T-helper 1 cell (primary cell): ENCODE measurements at regions not wholly inside any gene's neighbourhood (a gene's known extent, or its start where the extent isn't known, plus 50 kb on each side); places are given as distances from the start of the nearest gene placed in this dataset.

Experiments used
- DNase-seq, 5 donors: peaks; one replicate each; pipeline ENCODE4 v3.0.0-alpha.2; 2012 to 2020

DNA sequence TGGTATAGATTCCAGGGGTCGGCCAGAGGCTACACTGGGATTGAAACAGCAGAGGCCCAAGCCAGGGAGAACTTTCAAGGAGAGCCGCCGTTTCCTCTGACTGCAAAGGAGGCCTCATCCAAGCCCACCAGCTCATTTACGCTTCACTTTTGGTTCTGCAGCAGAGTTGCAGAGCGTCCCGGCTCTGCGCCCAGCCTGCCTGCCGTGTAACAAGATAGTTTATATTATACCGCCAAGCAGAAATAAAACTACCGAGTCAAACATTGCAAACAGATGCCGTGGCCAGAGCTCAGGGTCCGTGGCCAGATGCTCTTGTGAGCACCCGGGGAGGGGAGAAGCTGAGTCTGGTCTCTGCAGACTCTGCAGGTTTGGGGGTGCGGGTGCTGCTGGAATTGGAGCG, 60.7 kb upstream of the TBX3 start:
- DNase-seq, result no peak

DNA sequence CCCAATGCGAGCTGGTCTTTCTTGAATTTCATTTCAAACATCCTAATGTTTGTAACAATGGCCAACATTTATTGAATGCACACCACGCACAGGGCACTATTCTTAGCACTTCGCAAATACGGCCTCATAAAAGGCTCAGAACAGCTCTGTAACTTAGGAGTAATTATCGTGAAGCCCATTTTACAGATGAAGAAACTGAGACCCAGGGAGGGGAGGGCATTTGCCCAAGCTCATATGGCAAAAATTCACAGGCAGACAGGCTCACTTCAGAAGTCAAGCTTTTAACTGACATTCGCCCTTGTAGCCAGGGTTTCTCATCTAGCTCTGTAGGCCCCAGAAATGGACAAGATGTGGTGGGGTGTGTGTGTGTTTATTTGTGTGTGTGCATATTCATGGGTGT, 60.3 kb upstream of the TBX3 start:
- no peak for DNase-seq

- DNase-seq, result no peak
These were observed 59.8 kb upstream of the TBX3 start for GRCh38 chr12:114743799-114744198.

DNA sequence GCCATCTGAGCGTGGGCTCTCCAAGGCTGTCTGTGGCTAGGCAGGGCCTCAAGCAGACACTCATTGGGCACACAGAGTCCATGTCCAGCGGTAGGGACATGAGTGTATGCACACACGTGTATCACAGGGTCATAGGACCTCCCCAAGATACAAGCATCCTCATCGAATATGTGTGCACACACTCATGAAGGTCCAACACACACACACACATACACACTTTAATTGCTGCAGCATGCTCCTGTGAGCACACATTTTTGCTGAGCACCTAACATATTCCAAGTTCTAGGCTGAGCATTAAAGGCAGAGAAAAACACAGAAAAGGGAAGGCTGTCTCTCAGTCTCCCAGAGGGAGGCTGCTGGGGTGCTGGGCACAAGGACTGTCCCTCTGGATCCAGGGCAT, 59.3 kb upstream of the TBX3 start:
- DNase-seq, result no peak

GRCh38 chr12:114742363-114742762, 58.4 kb upstream of the TBX3 start:
- no peak for DNase-seq

DNA sequence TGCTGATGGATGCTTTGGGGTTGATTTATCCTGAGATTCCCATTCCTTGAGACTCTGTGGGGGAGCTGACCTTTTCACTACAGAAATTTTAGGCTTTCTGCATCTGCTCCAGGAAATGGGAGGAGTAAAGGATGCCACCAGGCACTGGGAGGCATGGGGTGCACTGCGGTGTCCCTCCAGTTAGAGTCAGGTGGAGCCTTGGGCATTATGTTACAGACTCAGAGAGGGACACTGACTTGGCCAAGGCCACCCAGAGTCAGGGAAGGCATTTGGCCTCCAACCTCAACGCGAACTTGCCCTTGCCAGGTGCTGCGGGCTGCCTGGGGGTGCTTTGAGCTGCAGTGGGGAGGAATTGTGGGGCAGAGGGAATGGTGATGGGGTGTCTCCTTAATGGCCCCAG, 58.0 kb upstream of the TBX3 start:
- no peak for DNase-seq

DNA sequence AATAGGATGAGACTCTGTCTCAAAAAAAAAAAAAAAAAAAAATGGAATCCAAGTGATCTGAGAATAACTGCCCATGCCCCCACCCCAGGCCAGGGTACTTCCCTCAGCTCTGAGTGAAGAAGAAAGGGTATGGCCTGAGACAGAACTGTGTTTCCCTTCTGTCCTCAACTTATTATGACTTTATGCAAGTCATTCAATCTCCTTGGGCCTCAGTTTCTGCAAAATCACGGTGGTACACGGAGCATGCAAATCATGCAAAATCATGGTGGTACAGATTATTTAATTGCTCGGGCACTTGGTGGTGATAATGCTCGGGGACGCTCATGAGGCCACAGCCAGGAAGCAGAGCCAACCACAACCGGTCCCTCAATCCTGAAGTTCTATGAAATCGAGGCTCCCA, 56.5 kb upstream of the TBX3 start:
- DNase-seq, result no peak

DNA sequence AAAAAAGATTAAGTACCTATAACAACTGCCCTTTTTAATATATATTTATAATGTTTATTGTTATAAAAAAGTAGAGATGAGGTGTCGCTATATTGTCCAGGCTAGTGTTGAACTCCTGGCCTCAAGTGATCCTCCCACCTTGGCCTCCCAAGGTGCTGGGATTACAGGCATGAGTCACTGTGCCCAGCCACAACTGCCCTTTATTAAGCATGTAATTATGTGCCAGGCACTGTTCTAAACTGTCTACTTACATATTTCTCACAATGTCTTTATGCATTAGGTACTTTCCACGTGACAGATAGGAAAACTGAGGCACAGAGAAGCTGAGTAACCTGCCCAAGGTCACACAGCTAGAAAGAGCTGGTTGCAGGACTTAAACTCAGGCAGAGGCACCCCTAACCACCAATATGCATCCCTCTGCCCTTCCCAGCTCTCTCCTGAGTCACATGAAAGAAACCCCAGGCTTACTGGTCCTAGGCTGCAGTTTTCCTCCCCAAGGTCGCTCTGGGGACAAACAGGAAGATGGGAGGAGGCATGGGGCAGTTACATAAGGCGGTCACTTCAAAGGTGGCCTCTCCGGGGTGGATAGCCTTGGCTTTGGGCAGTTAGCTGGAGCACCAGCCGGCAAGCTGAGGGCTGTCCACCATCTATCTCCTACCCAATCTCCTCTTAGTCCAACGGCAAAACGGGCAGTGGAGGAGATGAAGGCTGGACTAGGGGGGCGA, 54.6 kb upstream of the TBX3 start:
- no peak for DNase-seq

DNA sequence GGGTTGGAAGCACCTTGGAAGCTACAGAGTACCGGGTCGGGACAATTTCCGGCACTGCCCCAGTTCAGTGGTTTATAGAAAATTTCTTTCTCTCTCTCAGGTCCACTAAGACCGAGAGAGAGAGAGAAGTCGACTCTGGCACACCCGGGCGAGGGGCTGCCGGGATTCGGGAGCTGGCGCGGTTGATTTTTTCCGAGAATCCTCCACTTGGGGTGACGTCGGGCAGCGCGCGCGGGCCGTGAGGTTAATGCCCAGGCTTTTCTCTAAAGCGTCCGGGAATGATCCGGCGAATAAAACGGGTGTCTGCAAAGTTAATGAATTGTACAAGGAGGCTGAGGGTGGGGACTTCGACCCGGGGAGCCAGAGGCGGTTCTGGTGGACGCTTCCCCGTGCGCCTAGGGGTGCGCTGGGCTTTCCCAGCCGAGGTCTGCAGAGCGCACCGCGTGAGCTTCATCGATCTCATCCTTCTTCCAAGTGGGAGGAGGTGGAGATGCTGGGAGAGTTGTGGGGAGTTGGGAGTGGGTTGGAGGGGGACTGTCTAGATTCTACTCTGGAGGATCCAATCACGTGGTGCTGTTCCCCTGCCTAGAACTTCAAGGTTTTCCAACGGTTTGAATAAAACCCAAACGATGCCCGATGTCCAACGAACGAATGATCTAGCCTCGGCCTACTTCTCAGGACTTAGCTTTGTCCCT, 51.9 kb upstream of the TBX3 start:
- no peak for DNase-seq

DNA sequence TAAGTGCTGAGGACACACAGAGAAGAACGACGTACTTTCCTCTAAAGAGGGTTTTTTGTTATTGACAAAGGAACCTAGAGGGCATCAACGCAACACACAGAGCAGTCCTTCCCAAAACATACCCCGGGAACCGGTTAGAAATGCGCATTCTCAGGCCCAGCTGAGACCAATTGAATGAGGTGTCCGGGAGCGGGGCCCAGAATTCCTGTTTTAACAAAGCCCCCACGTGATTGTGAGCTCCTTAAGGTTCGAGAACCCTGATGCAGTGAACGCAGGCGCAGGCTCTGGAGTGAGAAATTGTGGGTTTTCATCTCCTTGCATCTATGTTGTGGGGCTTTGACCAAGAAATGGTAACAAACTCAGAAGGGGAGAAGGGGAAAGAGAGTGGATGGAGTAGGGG, 51.0 kb upstream of the TBX3 start:
- DNase-seq, result no peak

GRCh38 chr12:114733919-114734318, 49.9 kb upstream of the TBX3 start:
- DNase-seq, result no peak
